SK-N-SH (cell line): ENCODE measurements at regions not wholly inside any gene's neighbourhood (a gene's known extent, or its start where the extent isn't known, plus 50 kb on each side); places are given as distances from the start of the nearest gene placed in this dataset.

Experiments used
- CTCF ChIA-PET: fragments of 300-600, 350-600 bp; formaldehyde crosslinking; extraction: SDS; loops from one replicate; lab custom pipeline; 2021; lab: Yijun Ruan, JAX
- POLR2A ChIA-PET: fragments of 350-600 bp; sonication (Branson Sonifier 250); formaldehyde crosslinking; extraction: SDS; loops from one replicate; lab custom pipeline; 2020; ENCODE audit warnings: antibody characterized with exemption, inconsistent platforms; lab: Yijun Ruan, JAX
- DNase-seq: peaks from one replicate; pipeline ENCODE4 v3.0.0; 2012
- H2AFZ ChIP-seq: fragments of 200-600 bp; sonication (generic); 2 replicates; pipeline ENCODE4 v1.8.1; 2016; ENCODE audit warnings: antibody characterized with exemption, mild to moderate bottlenecking, low read depth
- H3F3A ChIP-seq: fragments of 200-600 bp; sonication (generic); replicated peaks from 2 replicates; pipeline ENCODE3; 2016; ENCODE audit warnings: antibody characterized with exemption, mild to moderate bottlenecking; ENCODE audit not compliant: insufficient read depth
- H3K27ac ChIP-seq, 2 experiments: fragments of 200-500 bp in 1 of 2; fragments of 200-600 bp in 1 of 2; sonication (Bioruptor generic) in 1 of 2; sonication (generic), shearing (Covaris generic) in 1 of 2; 2 replicates each; pipeline versions ENCODE4 v1.5.1 to v1.6.1; 2014 to 2016; ENCODE audit warnings: low read depth in 2 of 2, inconsistent platforms in 1 of 2, low read length in 1 of 2, mild to moderate bottlenecking in 1 of 2, mixed read lengths in 1 of 2
- H3K27me3 ChIP-seq: fragments of 200-600 bp; sonication (generic), shearing (Covaris generic); 2 replicates; pipeline ENCODE4 v1.6.1; 2016; ENCODE audit warnings: mixed run types; ENCODE audit not compliant: insufficient read depth
- H3K36me3 ChIP-seq, 2 experiments: fragments of 200-500 bp in 1 of 2; fragments of 200-600 bp in 1 of 2; sonication (Bioruptor generic) in 1 of 2; sonication (generic) in 1 of 2; replicated peaks in 1 of 2; 2 replicates each; pipeline versions ENCODE3 to v1.5.1; 2014 to 2016; ENCODE audit warnings: low read length in 1 of 2, mild to moderate bottlenecking in 1 of 2; ENCODE audit not compliant: insufficient read depth in 2 of 2, control insufficient read depth in 1 of 2
- H3K4me1 ChIP-seq, 2 experiments: fragments of 200-500 bp in 1 of 2; fragments of 200-600 bp in 1 of 2; sonication (Bioruptor generic) in 1 of 2; sonication (generic), shearing (Covaris generic) in 1 of 2; 2 replicates each; pipeline versions ENCODE4 v1.5.1 to v1.6.1; 2014 to 2016; ENCODE audit warnings: low read depth in 1 of 2, low read length in 1 of 2, mixed run types in 1 of 2; ENCODE audit not compliant: insufficient read depth in 2 of 2, control insufficient read depth in 1 of 2
- H3K4me2 ChIP-seq: fragments of 200-600 bp; sonication (generic), shearing (Covaris generic); 2 replicates; pipeline ENCODE4 v1.6.1; 2017; ENCODE audit warnings: mixed run types
- H3K4me3 ChIP-seq, 2 experiments: fragments of 200-500 bp in 1 of 2; fragments of 200-600 bp in 1 of 2; sonication (Bioruptor generic) in 1 of 2; sonication (generic), shearing (Covaris generic) in 1 of 2; 2 replicates each; pipeline versions ENCODE4 v1.5.1 to v1.8.1; 2014 to 2016; ENCODE audit warnings: low read depth in 2 of 2, inconsistent platforms in 1 of 2, low read length in 1 of 2, mild to moderate bottlenecking in 1 of 2, mixed read lengths in 1 of 2, moderate library complexity in 1 of 2
- H3K79me2 ChIP-seq: fragments of 200-600 bp; sonication (generic); 2 replicates; pipeline ENCODE4 v1.8.1; 2017; ENCODE audit warnings: mild to moderate bottlenecking; ENCODE audit not compliant: insufficient read depth
- H3K9ac ChIP-seq: fragments of 200-600 bp; sonication (generic); 2 replicates; pipeline ENCODE4 v1.6.1; 2017; ENCODE audit warnings: mixed run types
- H3K9me2 ChIP-seq: fragments of 200-600 bp; sonication (generic); 2 replicates; pipeline ENCODE4 v1.6.1; 2017; ENCODE audit warnings: mixed run types
- H3K9me3 ChIP-seq: fragments of 200-600 bp; sonication (generic); 2 replicates; pipeline ENCODE4 v1.6.1; 2017; ENCODE audit warnings: mixed run types, mild to moderate bottlenecking, moderate library complexity
- H4K20me1 ChIP-seq: fragments of 200-600 bp; sonication (generic); 2 replicates; pipeline ENCODE4 v1.6.1; 2017; ENCODE audit warnings: mild to moderate bottlenecking, mixed run types; ENCODE audit not compliant: insufficient read depth
- CTCF ChIP-seq: fragments of 200-600 bp; sonication (generic); IDR thresholded peaks from 2 replicates; pipeline ENCODE4 v1.6.1; 2017; ENCODE audit warnings: antibody characterized with exemption, mild to moderate bottlenecking, moderate library complexity
- ELF1 ChIP-seq: IDR thresholded peaks from 2 replicates; pipeline ENCODE4 v1.4.0; 2012
- EZH2phosphoT487 ChIP-seq: fragments of 200-600 bp; sonication (generic); IDR thresholded peaks from 2 replicates; pipeline ENCODE4 v1.6.1; 2017; ENCODE audit warnings: low read depth, mixed run types, mild to moderate bottlenecking, antibody characterized with exemption, moderate library complexity, borderline replicate concordance
- FOXM1 ChIP-seq: IDR thresholded peaks from 2 replicates; pipeline ENCODE4 v1.4.0; 2012; ENCODE audit warnings: low read depth, mild to moderate bottlenecking
- JUND ChIP-seq: IDR thresholded peaks from 2 replicates; pipeline ENCODE4 v1.4.0; 2012
- MXI1 ChIP-seq: IDR thresholded peaks from 2 replicates; pipeline ENCODE4 v1.6.1; 2012; ENCODE audit warnings: mild to moderate bottlenecking, low read depth, low read length, improper control_type of control experiment
- NFIC ChIP-seq: IDR thresholded peaks from 2 replicates; pipeline ENCODE4 v1.4.0; 2012; ENCODE audit warnings: borderline replicate concordance
- RAD21 ChIP-seq: IDR thresholded peaks from 2 replicates; pipeline ENCODE4 v1.6.1; 2012; ENCODE audit warnings: mild to moderate bottlenecking, low read length
- REST ChIP-seq: IDR thresholded peaks from 2 replicates; pipeline ENCODE4 v1.6.1; 2012; ENCODE audit warnings: mild to moderate bottlenecking, low read depth, low read length, moderate library complexity
- RXRA ChIP-seq: IDR thresholded peaks from 2 replicates; pipeline ENCODE4 v1.4.0; 2012; ENCODE audit warnings: low read depth, mild to moderate bottlenecking, borderline replicate concordance
- SIN3A ChIP-seq: IDR thresholded peaks from 2 replicates; pipeline ENCODE4 v1.6.1; 2012; ENCODE audit warnings: low read depth, mild to moderate bottlenecking, low read length, moderate library complexity, borderline replicate concordance
- SMC3 ChIP-seq: IDR thresholded peaks from 2 replicates; pipeline ENCODE4 v1.6.1; 2012; ENCODE audit warnings: low read depth, low read length, improper control_type of control experiment
- TAF1 ChIP-seq: IDR thresholded peaks from 2 replicates; pipeline ENCODE4 v1.6.1; 2012; ENCODE audit warnings: low read depth, mild to moderate bottlenecking, low read length, moderate library complexity, borderline replicate concordance
- TCF12 ChIP-seq: IDR thresholded peaks from 2 replicates; pipeline ENCODE4 v1.4.0; 2012
- TEAD4 ChIP-seq: IDR thresholded peaks from 2 replicates; pipeline ENCODE4 v1.4.0; 2012; ENCODE audit warnings: mild to moderate bottlenecking, borderline replicate concordance; ENCODE audit not compliant: insufficient read depth
- ZBTB33 ChIP-seq: IDR thresholded peaks from 2 replicates; pipeline ENCODE4 v1.4.0; 2012; ENCODE audit warnings: low read depth, borderline replicate concordance
- WGBS: methylation state at CpG from one replicate; pipeline ENCODE4 v1.1.6; 2017; ENCODE audit warnings: low lambda C conversion rate; 5-methylcytosine and 5-hydroxymethylcytosine counted together

GRCh38 chr16:63804126-63804525, 1317.7 kb downstream of the CDH11 start:
- Histone ChIP-seq H3K9me2 (no peaks in the 10 kb centered on the region), H3K9ac (no peak overlapping the region), H3K9me3 (no peaks in the 10 kb centered on the region), H3F3A (no peaks in the 10 kb centered on the region), H3K4me3 (no peak overlapping the region), H3K4me2 (no peak overlapping the region), H3K27me3 (no peaks in the 10 kb centered on the region), H2AFZ (no peak overlapping the region), H3K27ac (no peak overlapping the region), H4K20me1 (no peaks in the 10 kb centered on the region), H3K4me1 (no peaks in the 10 kb centered on the region; a peak in 1 of 4 replicates), H3K36me3 (no peaks in the 10 kb centered on the region), H3K79me2 (no peaks in the 10 kb centered on the region)
- ChIA-PET POLR2A (no interaction called here), CTCF (no interaction called here)
- DNase-seq: no peak
- TF ChIP-seq RAD21 (no peak), TAF1 (no peak), NFIC (no peak), EZH2phosphoT487 (no peak), JUND (no peak), MXI1 (no peak), SMC3 (no peak)
- 63% methylated on average over 2 of the region's 2 CpGs for WGBS

- Histone ChIP-seq H3K9me2 (no peaks in the 10 kb centered on the region), H3K4me1 (no peaks in the 10 kb centered on the region), H3K27me3 (no peaks in the 10 kb centered on the region), H3K79me2 (no peaks in the 10 kb centered on the region), H4K20me1 (no peaks in the 10 kb centered on the region), H3K4me2 (no peak overlapping the region), H3K27ac (no peak overlapping the region), H3K9me3 (peaks cover 14% of the 10 kb centered on the region), H2AFZ (no peak overlapping the region), H3K36me3 (no peaks in the 10 kb centered on the region), H3K4me3 (no peak overlapping the region), H3F3A (no peaks in the 10 kb centered on the region), H3K9ac (no peak overlapping the region)
- CTCF ChIA-PET: no interaction called here
- POLR2A ChIA-PET: no interaction called here
- 50% methylated on average over 2 of the region's 2 CpGs for WGBS
- peak; percentile 17; the same call in 1 of the 2 replicates for TF ChIP-seq RAD21
- TF ChIP-seq CTCF: peak; percentile 36; the same call in 1 of the 2 replicates
- TF ChIP-seq FOXM1: no peak
- DNase-seq: no peak
These were observed 1332.3 kb downstream of the CDH11 start for GRCh38 chr16:63789603-63790002.

DNA sequence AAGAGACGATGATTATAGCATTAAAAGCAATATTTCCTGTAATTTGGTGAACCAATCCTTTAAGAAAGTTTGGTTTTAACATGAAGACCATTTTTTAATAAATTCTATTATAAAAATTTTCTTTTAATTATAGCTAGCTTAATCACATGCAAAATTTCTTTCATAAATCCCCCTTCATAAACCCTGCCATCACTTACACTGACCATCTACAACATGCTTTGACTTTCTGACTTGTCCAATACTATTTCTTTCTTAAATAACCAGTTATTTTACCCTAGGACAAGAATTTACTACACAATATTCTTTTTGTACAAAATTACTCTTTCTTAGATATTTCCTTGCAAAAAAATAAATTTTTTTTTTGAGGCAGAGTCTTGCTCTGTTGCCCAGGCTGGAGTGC, 1334.8 kb downstream of the CDH11 start:
- H3F3A ChIP-seq: no peaks in the 10 kb centered on the region
- no peak overlapping the region for H3K4me3 ChIP-seq
- no peaks in the 10 kb centered on the region for H3K4me1 ChIP-seq
- no peaks in the 10 kb centered on the region for H3K79me2 ChIP-seq
- DNase-seq: no peak
- POLR2A ChIA-PET: no interaction called here
- 81% methylated on average over 1 of the region's 1 CpG for WGBS
- no peaks in the 10 kb centered on the region for H3K36me3 ChIP-seq
- peaks cover 14% of the 10 kb centered on the region for H3K9me3 ChIP-seq
- no peak overlapping the region for H2AFZ ChIP-seq
- H3K27ac ChIP-seq: no peak overlapping the region
- H3K9me2 ChIP-seq: no peaks in the 10 kb centered on the region
- no peaks in the 10 kb centered on the region for H4K20me1 ChIP-seq
- CTCF ChIA-PET: no interaction called here
- H3K27me3 ChIP-seq: no peaks in the 10 kb centered on the region
- H3K9ac ChIP-seq: no peak overlapping the region
- H3K4me2 ChIP-seq: no peak overlapping the region
- no peak for TF ChIP-seq ELF1
- no peak for TF ChIP-seq ZBTB33
- TF ChIP-seq REST: no peak
- TF ChIP-seq TCF12: no peak
- TF ChIP-seq SIN3A: no peak
- no peak for TF ChIP-seq RXRA
- no peak for TF ChIP-seq TEAD4
